ENCODE measurements at regions not wholly inside any gene's neighbourhood (a gene's known extent, or its start where the extent isn't known, plus 50 kb on each side); places are given as distances from the start of the nearest gene placed in this dataset.

DNA sequence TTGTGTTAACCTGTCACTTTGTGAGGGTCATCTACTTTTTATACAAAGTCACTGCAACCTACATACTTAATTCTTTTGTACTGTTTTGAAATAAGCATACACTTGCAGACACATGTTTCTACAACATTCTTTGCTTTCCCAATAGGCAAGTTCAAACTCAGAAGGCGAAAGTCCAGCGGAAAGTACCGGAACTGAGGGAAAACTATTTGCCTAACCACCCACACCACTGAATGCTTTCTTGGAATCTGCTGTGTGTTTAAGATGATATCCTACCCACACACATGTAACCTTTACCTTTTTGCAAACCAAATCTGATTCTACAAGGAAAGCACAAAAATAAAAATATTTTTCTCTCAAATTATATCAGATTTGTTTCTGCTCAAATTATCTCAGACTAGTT is 139.4 kb upstream of the AGR3 start:
- no peak for TF ChIP-seq POLR2AphosphoS5 (IDR thresholded peaks at IDR 0.05; ENCODE audit: low read depth, low read length)
- TF ChIP-seq POLR2A (IDR thresholded peaks at IDR 0.05; ENCODE audit: control extremely low read depth in 1 of 2, low read depth in 2 of 2, low read length in 2 of 2): no peak
- TF ChIP-seq JUND (IDR thresholded peaks at IDR 0.05; ENCODE audit: low read length): no peak
- no peak for TF ChIP-seq TCF12 (IDR thresholded peaks at IDR 0.05; ENCODE audit: low read depth, low read length)
- TF ChIP-seq CBX8 (IDR thresholded peaks at IDR 0.05; ENCODE audit: borderline replicate concordance, low read depth, low read length): no peak
- no peak for TF ChIP-seq SUZ12 (IDR thresholded peaks at IDR 0.05; ENCODE audit: low read length)
- no peak for TF ChIP-seq MAFK (IDR thresholded peaks at IDR 0.05; ENCODE audit: low read depth, low read length)
- TF ChIP-seq KDM5A (IDR thresholded peaks at IDR 0.05; ENCODE audit: low read length): no peak
- no peak for TF ChIP-seq RFX5 (IDR thresholded peaks at IDR 0.05; ENCODE audit: borderline replicate concordance, low read depth, low read length)
- TF ChIP-seq, protein P1, sequence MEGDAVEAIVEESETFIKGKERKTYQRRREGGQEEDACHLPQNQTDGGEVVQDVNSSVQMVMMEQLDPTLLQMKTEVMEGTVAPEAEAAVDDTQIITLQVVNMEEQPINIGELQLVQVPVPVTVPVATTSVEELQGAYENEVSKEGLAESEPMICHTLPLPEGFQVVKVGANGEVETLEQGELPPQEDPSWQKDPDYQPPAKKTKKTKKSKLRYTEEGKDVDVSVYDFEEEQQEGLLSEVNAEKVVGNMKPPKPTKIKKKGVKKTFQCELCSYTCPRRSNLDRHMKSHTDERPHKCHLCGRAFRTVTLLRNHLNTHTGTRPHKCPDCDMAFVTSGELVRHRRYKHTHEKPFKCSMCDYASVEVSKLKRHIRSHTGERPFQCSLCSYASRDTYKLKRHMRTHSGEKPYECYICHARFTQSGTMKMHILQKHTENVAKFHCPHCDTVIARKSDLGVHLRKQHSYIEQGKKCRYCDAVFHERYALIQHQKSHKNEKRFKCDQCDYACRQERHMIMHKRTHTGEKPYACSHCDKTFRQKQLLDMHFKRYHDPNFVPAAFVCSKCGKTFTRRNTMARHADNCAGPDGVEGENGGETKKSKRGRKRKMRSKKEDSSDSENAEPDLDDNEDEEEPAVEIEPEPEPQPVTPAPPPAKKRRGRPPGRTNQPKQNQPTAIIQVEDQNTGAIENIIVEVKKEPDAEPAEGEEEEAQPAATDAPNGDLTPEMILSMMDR (IDR thresholded peaks at IDR 0.05; ENCODE audit: control extremely low read depth in 1 of 3, insufficient read depth in 1 of 3, low read depth in 1 of 3, low read length in 3 of 3): no peak
- TF ChIP-seq TBP (IDR thresholded peaks at IDR 0.05; ENCODE audit: low read depth, low read length): no peak
- TF ChIP-seq EZH2 (IDR thresholded peaks at IDR 0.05; ENCODE audit: low read depth, low read length, severe bottlenecking): no peak
- no peak for TF ChIP-seq GABPA (IDR thresholded peaks at IDR 0.05; ENCODE audit: borderline replicate concordance, insufficient read depth, low read length)
- no peak for TF ChIP-seq YY1 (IDR thresholded peaks at IDR 0.05; ENCODE audit: low read depth, low read length)
